Superior temporal gyrus (tissue), 1 donor: ENCODE measurements at regions not wholly inside any gene's neighbourhood (a gene's known extent, or its start where the extent isn't known, plus 50 kb on each side); places are given as distances from the start of the nearest gene placed in this dataset.
"Not testable (repeated sequence)": the region's sequence is repeated elsewhere in the genome, so short reads cannot be mapped to it uniquely, and the experiment has no call there.

ENCODE experiments used
- DNase-seq: peaks from one replicate; pipeline ENCODE4 v3.0.0-alpha.2; 2016; ENCODE audit errors: extremely low spot score

GRCh38 chr6:106746652-106747051 is 117.3 kb downstream of the QRSL1 start:
- DNase-seq: no peak

- no peak for DNase-seq
Observed at GRCh38 chr6:106745824-106746582, 116.6 kb downstream of the QRSL1 start.

- DNase-seq: no peak
Observed at GRCh38 chr6:106745197-106745770, 115.9 kb downstream of the QRSL1 start.

DNA sequence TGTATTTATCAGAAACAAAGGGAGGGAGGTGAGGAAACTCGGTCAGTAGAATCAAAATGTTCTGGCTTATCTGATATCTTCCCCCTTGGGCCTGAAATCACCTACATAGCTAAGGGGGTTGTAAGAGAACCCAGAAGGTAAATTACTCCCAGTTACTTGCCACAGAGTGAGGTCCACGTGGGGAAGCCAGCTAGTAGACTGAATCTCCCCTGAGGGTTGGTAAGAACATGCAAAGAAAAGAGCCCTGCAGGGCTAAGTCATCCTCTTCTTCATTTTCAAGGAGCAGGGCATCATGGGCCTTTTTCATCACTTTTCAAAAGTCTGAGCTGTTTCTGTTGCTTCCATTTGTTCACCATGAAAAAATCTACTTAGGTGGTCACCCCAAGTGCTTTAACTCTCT is 115.4 kb downstream of the QRSL1 start:
- DNase-seq: no peak

GRCh38 chr6:106744029-106744428 is 114.7 kb downstream of the QRSL1 start:
- DNase-seq: not testable (repeated sequence)

DNA sequence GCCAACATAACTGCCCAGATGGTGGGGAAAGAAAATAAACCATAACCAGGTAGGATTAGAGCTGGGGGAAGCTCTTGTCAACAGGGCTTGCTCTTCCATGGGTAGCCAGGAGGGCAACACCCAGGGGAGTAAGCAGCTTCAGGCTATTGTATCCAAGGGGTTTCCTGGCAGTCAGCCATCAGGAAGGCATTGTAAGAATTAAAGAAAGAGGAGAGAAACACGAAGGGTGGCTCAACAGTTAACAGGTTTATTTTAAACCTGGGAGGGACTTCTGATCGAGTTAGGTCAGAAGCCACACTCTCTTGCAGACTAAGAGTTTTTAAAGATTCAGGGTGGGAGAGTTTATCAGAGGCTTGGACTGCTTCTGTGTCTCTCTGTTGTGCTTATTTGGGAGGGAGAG is 114.2 kb downstream of the QRSL1 start:
- DNase-seq: no peak

DNA sequence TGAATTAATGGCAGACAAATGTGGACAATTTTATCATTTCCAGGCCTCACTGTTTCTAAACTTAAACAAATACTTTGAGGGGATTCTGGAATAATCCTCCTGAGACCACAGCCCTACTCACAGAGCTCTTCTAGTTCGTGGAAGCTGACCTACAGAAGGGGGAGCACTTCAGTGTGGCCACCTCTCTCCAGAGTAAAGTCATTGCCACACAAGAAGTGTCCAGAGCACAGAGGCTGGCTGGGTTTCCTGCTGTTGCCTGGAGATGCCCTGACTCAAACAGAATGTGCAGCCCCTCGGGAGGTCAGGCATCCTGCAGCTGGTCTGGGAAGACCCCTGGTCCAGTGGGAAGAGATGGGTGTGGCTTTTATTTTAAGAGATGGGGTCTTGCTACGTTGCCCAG is 110.9 kb downstream of the QRSL1 start:
- no peak for DNase-seq

- DNase-seq: peak; percentile 78
Observed at GRCh38 chr6:106739387-106739786, 110.0 kb downstream of the QRSL1 start.

DNA sequence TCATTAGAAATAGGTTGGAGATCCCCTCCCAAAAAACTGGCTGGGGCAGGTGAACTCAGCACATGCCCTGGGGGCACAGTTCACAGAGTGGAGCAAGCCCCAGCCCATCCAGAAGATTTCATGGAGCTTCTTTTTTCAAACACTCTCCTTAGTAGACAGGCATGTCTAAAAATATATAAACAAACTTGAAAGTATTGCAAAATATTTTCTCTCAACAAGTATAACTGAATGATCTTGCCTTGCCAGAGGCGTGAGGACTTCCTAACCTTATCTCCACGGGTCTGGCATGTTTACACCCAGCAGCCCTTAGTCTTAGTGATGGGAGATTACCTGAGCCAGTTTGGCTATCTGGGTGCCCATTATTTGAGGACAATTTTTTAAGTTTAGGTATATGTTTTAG is 107.1 kb downstream of the QRSL1 start:
- no peak for DNase-seq

DNA sequence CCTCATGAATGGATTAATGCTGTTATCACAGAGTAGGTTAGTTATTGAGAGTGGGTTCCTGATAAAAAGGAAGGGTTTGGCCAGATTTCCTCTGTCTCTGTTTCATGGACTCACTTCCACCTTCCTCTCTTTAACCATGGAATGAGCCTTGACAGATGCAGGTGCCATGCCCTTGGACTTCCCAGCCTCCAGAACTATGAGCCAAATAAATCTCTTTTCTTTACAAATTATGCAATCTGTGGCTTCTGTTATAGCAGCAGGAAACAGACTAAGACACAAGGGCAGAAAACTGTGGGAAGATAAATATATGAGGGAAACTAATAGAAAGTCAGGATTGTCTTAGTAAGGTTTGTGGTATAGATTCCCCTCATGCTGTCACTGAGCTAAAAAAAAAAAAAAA is 106.5 kb downstream of the QRSL1 start:
- DNase-seq: no peak

GRCh38 chr6:106735136-106735633 is 105.8 kb downstream of the QRSL1 start:
- no peak for DNase-seq

GRCh38 chr6:106733386-106733785 is 104.0 kb downstream of the QRSL1 start:
- no peak for DNase-seq

GRCh38 chr6:106732376-106732940 is 103.1 kb downstream of the QRSL1 start:
- DNase-seq: no peak

DNA sequence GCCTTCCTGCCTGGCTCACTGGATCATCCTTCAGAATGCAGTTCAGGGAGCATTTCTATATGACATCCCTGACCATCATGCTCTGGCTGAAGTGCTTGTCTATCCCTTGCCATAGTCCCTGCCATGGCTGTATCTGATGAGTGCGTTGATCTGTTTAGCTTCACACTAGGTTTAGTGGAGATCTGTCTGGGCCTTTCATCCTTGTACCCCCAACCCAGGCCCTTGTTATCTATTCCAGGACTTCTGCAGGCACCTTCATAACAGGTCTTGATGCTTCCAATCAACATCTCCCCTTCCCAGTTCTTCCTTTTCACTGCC is 102.4 kb downstream of the QRSL1 start:
- no peak for DNase-seq

- DNase-seq: no peak
Observed at GRCh38 chr6:106731144-106731842, 101.9 kb downstream of the QRSL1 start.

- DNase-seq: no peak
Observed at GRCh38 chr6:106730718-106731117, 101.3 kb downstream of the QRSL1 start.

DNA sequence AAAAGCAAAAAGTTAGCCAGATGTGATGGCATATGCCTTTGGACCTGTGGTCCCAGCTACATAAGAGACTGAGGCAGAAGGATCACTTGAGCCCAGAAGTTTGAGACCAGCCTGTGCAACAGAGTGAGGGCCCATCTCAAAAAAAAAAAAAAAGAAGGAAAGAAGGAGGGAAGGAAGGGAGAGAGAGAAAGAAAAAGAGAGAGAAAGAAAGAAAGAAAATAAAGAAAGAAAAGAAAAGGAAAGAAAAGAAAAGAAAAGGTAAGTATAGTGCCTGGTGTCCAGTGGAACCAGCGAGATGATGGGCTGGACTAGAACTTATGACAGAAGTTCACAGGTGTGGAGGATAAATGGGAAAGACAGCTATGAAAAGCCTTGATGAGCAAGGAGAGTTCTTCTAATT is 100.9 kb downstream of the QRSL1 start:
- DNase-seq: no peak

- DNase-seq: no peak
Observed at GRCh38 chr6:106729841-106730240, 100.5 kb downstream of the QRSL1 start.

DNA sequence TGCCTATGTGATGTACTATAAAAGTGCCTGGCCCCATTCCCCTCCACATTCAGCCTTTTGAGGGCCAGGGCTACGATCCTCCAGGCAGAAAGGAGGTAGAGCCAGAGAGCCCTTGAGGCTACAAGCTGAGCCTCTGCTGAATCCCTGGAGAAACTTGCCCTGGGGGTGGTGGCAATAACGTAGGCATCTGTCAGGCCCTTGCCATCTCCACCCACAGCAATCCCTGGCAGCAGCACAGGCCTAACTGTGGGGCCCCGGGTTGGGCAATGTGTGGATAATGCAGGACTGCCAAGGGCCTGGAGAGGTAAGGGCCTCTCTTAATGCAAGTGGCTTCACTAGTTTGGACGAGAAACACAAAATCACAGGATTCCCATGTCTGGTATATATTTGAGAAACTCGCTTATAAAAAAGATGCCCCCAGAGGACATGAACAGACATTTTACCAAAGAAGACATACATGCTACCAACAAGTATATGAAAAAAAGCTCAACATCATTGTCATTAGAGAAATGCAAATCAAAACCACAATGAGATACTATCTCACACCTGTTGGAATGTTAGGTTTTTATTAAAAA is 99.0 kb downstream of the QRSL1 start:
- DNase-seq: no peak

DNA sequence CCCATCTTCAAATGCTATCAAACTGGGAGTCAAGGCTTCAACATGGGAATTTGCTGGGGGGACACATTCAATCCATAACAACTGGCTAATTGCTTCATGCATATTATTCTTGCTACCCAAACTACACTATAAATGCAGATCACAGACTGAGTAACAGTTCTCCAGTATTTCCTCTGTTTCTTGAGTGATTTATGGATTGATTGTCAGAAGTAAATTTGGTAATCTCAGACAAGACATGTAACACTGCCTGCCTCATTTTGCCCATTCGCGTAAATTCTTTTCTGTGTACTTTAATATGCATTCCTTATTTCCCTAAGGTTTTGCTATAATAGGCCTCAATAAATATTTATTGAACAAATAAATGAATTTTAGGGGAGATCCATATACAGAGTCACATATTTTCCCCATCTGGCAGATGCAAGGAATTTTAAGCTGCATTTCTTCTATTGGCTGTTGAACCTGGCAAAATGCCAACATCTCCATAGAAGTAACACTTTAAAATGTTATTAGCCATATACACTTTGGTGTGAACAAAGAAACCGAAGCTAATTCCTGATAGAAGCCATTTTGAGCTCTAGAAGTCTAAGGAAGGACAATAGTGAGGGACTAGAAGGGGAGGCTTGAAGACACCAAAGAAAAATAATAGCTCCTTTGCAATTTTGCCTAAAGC is 98.2 kb downstream of the QRSL1 start:
- DNase-seq: no peak

- DNase-seq: no peak
Observed at GRCh38 chr6:106724848-106725247, 95.5 kb downstream of the QRSL1 start.

GRCh38 chr6:106724337-106724736 is 95.0 kb downstream of the QRSL1 start:
- DNase-seq: no peak
